ENCODE measurements at regions not wholly inside any gene's neighbourhood (a gene's known extent, or its start where the extent isn't known, plus 50 kb on each side); places are given as distances from the start of the nearest gene placed in this dataset.

- TF ChIP-seq POLR2A (IDR thresholded peaks at IDR 0.05; ENCODE audit: low read depth, low read length) (no peak), POLR2AphosphoS5 (IDR thresholded peaks at IDR 0.05; ENCODE audit: low read depth, low read length) (no peak), TAF1 (IDR thresholded peaks at IDR 0.05; ENCODE audit: borderline replicate concordance, low read depth, low read length) (no peak)
Measured at GRCh38 chr4:120238277-120238973, 171.8 kb upstream of the MAD2L1 start.

Data from GM12892 (cell line).